Vagina (tissue), 2 donors: ENCODE measurements at regions not wholly inside any gene's neighbourhood (a gene's known extent, or its start where the extent isn't known, plus 50 kb on each side); places are given as distances from the start of the nearest gene placed in this dataset.

Experiments
- DNase-seq, 2 donors: peaks; one replicate each; pipeline ENCODE4 v3.0.0-alpha.2; 2017; ENCODE audit errors: extremely low spot score in 2 of 2
- H3K27ac ChIP-seq: fragments of 200-600 bp; sonication (generic); one replicate; pipeline ENCODE4 v1.5.1; 2019
- H3K27me3 ChIP-seq: fragments of 200-600 bp; sonication (generic); one replicate; pipeline ENCODE4 v1.5.1; 2019
- H3K36me3 ChIP-seq, 2 donors: fragments of 200-600 bp; sonication (generic); one replicate each; pipeline ENCODE4 v1.5.1; 2017 to 2019
- H3K4me1 ChIP-seq: fragments of 200-600 bp; sonication (generic); one replicate; pipeline ENCODE4 v1.5.1; 2019
- H3K4me3 ChIP-seq, 2 donors: fragments of 200-600 bp; sonication (generic); 1 replicate in 1 of 2; 2 replicates in 1 of 2; pipeline ENCODE4 v1.5.1; 2016 to 2019
- H3K9me3 ChIP-seq: fragments of 200-600 bp; sonication (generic); one replicate; pipeline ENCODE4 v1.5.1; 2019
- POLR2A ChIP-seq, 2 donors: fragments of 450-650 bp; IDR thresholded peaks; one replicate each; pipeline ENCODE4 v1.6.1; 2017; ENCODE audit warnings: antibody characterized with exemption in 2 of 2, mild to moderate bottlenecking in 2 of 2, moderate library complexity in 2 of 2
- POLR2AphosphoS5 ChIP-seq, 2 donors: sonication (generic); formaldehyde crosslinking; IDR thresholded peaks; one replicate each; pipeline ENCODE4 v1.9.0; 2017; ENCODE audit warnings: antibody characterized with exemption in 2 of 2, mild to moderate bottlenecking in 2 of 2, low read depth in 1 of 2; ENCODE audit not compliant: insufficient read depth in 1 of 2
- intact Hi-C: fragments of 100-400 bp; cut with DNase I; formaldehyde crosslinking; loops from one replicate; pipeline ENCODE4 v1.15.1; 2023
- TF ChIP-seq, protein P1 (sequence below), 3 experiments: fragments of 450-650 bp in 2 of 3; fragments of 200-600 bp in 1 of 3; sonication (generic) in 1 of 3; IDR thresholded peaks; one replicate each; pipeline ENCODE4 v1.5.1; 2017 to 2019; ENCODE audit warnings: antibody characterized with exemption in 3 of 3, mild to moderate bottlenecking in 2 of 3, moderate library complexity in 2 of 3

DNA sequence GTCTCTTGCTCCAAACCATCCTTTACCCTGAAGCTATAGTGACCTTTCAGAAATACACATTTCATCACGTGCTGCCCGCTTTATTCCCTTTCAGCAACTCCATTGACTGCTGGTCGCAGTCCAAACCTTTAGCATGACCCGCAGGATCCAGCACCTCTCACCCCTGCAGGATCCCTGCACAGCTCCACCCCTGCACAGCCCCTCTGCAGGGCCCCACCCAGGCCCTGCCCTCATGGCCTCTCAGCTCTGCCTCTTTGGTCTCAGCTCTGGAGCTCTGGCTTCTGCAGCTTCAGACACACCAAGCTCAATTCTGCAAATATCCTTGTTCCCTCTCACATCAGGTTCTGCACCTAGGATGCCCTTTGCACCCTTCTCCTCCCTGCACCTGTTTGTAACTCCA is 264.9 kb upstream of the C1orf174 start:
- H3K4me3 ChIP-seq = no peak overlapping the region
- intact Hi-C loops = no loop called here
- H3K9me3 ChIP-seq = no peaks in the 10 kb centered on the region
- no peak for DNase-seq
- TF ChIP-seq POLR2AphosphoS5 (IDR thresholded peaks at IDR 0.05; ENCODE audit: insufficient read depth in 1 of 2, low read depth in 1 of 2) = no peak
- no peak for TF ChIP-seq POLR2A (IDR thresholded peaks at IDR 0.05)
- no peaks in the 10 kb centered on the region for H3K36me3 ChIP-seq
- no peaks in the 10 kb centered on the region for H3K27me3 ChIP-seq
- no peak overlapping the region for H3K27ac ChIP-seq
- no peaks in the 10 kb centered on the region for H3K4me1 ChIP-seq

DNA sequence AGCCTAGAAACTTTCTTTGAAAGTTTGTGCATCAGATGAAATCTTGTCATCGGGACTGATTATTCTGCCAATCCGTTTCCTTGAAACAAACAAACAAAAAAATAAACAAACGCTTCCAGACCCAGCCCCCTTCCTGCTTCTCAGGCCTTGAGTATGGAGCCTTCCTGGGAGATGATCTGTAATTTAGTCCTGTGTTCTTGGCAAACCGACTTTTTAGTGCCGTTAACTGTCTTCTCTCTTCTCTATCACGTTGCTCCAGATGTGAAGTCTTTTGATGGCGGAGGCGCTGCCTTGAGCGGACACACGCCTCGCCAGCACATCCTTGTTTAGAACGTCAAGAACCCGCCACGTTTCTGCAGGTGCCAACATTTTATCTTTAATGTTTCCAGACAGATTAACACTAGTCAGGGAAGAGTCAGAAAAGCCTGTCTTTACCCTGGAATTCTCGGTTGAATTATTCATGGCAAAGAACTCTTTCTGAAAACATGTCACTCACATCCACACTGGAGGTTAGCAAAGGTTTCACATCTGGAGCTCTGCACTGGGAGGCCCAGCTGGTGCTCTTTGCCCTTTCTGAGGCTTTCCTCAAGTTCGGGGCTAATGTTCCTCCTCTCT is 265.7 kb upstream of the C1orf174 start:
- TF ChIP-seq, protein P1, sequence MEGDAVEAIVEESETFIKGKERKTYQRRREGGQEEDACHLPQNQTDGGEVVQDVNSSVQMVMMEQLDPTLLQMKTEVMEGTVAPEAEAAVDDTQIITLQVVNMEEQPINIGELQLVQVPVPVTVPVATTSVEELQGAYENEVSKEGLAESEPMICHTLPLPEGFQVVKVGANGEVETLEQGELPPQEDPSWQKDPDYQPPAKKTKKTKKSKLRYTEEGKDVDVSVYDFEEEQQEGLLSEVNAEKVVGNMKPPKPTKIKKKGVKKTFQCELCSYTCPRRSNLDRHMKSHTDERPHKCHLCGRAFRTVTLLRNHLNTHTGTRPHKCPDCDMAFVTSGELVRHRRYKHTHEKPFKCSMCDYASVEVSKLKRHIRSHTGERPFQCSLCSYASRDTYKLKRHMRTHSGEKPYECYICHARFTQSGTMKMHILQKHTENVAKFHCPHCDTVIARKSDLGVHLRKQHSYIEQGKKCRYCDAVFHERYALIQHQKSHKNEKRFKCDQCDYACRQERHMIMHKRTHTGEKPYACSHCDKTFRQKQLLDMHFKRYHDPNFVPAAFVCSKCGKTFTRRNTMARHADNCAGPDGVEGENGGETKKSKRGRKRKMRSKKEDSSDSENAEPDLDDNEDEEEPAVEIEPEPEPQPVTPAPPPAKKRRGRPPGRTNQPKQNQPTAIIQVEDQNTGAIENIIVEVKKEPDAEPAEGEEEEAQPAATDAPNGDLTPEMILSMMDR (IDR thresholded peaks at IDR 0.05) = no peak
- TF ChIP-seq POLR2A (IDR thresholded peaks at IDR 0.05) (no peak), POLR2AphosphoS5 (IDR thresholded peaks at IDR 0.05; ENCODE audit: insufficient read depth in 1 of 2, low read depth in 1 of 2) (no peak)

DNA sequence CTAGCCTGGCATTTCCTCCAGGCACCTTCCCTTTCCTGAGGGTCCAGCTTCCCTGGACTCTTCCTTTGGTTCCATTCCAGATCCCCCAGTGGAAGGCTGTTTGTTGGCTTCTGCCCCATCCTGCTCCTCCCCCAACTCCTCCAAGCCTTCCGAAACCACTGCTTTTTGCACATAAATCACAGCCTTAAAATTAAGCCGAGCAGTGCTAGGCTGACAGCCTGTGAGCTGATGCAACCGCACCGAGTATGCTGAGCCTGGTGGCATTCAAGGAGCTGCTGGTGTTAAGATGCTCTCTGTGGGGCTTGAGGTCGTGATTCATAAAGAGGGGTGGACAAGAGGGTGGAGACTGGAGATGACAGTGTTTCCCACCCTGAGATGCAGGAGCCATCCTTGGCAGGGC is 266.6 kb upstream of the C1orf174 start:
- Histone ChIP-seq H3K27ac (no peak overlapping the region), H3K4me3 (no peak overlapping the region), H3K36me3 (no peaks in the 10 kb centered on the region), H3K9me3 (no peaks in the 10 kb centered on the region), H3K4me1 (no peaks in the 10 kb centered on the region), H3K27me3 (no peaks in the 10 kb centered on the region)
- intact Hi-C loops = no loop called here
- TF ChIP-seq POLR2AphosphoS5 (IDR thresholded peaks at IDR 0.05; ENCODE audit: insufficient read depth in 1 of 2, low read depth in 1 of 2) (no peak), POLR2A (IDR thresholded peaks at IDR 0.05) (no peak)
- TF ChIP-seq, protein P1 (IDR thresholded peaks at IDR 0.05) = no peak
- DNase-seq = no peak

More for the DNA sequence above, 265.7 kb upstream of the C1orf174 start:
- Histone ChIP-seq H3K9me3 (no peaks in the 10 kb centered on the region), H3K4me3 (no peak overlapping the region), H3K4me1 (no peaks in the 10 kb centered on the region), H3K36me3 (no peaks in the 10 kb centered on the region), H3K27ac (no peak overlapping the region), H3K27me3 (no peaks in the 10 kb centered on the region)
- intact Hi-C loops = no loop called here
- no peak for DNase-seq

DNA sequence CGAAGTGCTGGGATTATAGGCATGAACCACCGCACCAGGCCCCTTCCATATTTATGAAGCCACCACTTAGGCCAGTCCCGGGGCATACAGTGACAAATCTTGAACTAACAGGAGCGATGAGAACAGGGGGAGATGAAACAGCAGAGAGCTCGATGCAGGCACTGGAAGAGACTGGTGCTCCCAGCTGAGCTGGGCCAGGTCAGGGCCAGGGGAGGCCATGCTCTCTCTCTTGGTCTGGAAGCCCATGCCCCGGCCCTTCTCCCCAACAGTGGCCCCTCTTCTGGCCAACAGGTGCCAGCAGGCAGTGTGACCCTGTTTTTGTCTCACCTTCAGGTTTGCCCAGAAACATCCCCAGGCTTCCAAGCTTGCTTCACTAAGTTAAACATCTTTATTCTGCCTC is 269.9 kb upstream of the C1orf174 start:
- no peak for TF ChIP-seq POLR2A (IDR thresholded peaks at IDR 0.05)
- TF ChIP-seq, protein P1 (IDR thresholded peaks at IDR 0.05) = no peak
- no peak for TF ChIP-seq POLR2AphosphoS5 (IDR thresholded peaks at IDR 0.05; ENCODE audit: insufficient read depth in 1 of 2, low read depth in 1 of 2)
- Histone ChIP-seq H3K9me3 (no peaks in the 10 kb centered on the region), H3K27ac (no peak overlapping the region), H3K36me3 (no peaks in the 10 kb centered on the region), H3K4me3 (no peak overlapping the region), H3K4me1 (no peaks in the 10 kb centered on the region), H3K27me3 (no peaks in the 10 kb centered on the region)
- intact Hi-C loops = no loop called here
- DNase-seq = peak in 1 of 2 donors; percentile 58

DNA sequence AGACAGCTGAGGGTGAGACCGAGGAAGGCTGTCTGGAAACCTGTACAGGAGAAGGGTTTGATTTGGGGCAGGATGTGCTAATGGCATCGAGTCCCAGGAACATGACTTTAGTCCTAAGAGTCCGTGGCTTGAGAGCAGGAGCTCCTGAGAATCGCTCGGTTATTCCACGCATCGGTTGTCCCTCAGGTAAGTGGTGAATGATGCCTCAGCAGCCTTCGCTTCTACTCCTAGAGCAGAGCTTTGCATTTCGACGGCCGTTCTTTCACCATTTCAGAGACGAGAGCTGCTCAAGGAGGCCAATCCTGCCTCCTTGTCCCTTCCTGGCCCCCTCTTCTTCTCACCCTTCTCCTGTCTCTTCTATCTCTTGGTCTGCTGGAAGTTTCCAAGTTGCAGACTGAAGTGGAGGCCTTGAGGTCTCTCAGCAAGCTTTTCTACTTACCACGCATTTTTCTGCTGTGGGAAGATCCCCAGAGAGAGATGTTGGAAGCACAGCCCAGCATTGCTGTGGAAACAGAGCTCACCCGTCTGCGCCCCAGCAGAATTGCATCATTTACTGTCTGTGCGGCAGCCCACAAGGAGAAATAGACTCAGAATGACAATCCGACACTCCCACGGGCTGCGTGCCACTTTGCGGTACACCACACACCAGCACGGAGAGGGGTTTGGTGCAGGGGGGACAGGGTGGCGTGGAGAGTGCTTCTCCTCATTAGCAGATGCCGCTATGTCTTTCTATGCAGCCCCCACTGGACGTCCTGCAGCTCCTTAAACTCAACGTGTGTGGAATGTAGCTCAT is 270.7 kb upstream of the C1orf174 start:
- H3K4me1 ChIP-seq = no peaks in the 10 kb centered on the region
- H3K9me3 ChIP-seq = no peaks in the 10 kb centered on the region
- DNase-seq = no peak
- no peak overlapping the region for H3K4me3 ChIP-seq
- no peaks in the 10 kb centered on the region for H3K36me3 ChIP-seq
- intact Hi-C loops = no loop called here
- H3K27me3 ChIP-seq = no peaks in the 10 kb centered on the region
- TF ChIP-seq POLR2A (IDR thresholded peaks at IDR 0.05) (no peak), POLR2AphosphoS5 (IDR thresholded peaks at IDR 0.05; ENCODE audit: insufficient read depth in 1 of 2, low read depth in 1 of 2) (no peak)
- TF ChIP-seq, protein P1 (IDR thresholded peaks at IDR 0.05) = no peak
- H3K27ac ChIP-seq = no peak overlapping the region
